Lung (tissue), 11 donors: ENCODE measurements at regions not wholly inside any gene's neighbourhood (a gene's known extent, or its start where the extent isn't known, plus 50 kb on each side); places are given as distances from the start of the nearest gene placed in this dataset.

Experiments used
- ATAC-seq: fragments of 200-7000 bp; cut with Tn5 transposase; one replicate; pipeline ENCODE4 v1.9.1; 2020; ENCODE audit warnings: moderate number of reproducible peaks; ENCODE audit not compliant: insufficient read depth, low FRiP score
- DNase-seq, 3 donors: peaks; one replicate each; pipeline ENCODE4 v3.0.0-alpha.2; 2013 to 2017
- H3K27ac ChIP-seq, 2 donors: one replicate each; pipeline ENCODE4 v1.5.1; 2013; ENCODE audit warnings: mild to moderate bottlenecking in 2 of 2, moderate library complexity in 2 of 2, control low read depth in 1 of 2, inconsistent platforms in 1 of 2, low read depth in 1 of 2, low read length in 1 of 2
- H3K27me3 ChIP-seq, 3 donors: one replicate each; pipeline ENCODE4 v1.5.1; 2013; ENCODE audit warnings: low read length in 2 of 3; ENCODE audit not compliant: control insufficient read depth in 3 of 3, insufficient read depth in 3 of 3
- H3K36me3 ChIP-seq, 4 donors: one replicate each; pipeline ENCODE4 v1.5.1; 2013; ENCODE audit warnings: low read length in 4 of 4, mild to moderate bottlenecking in 1 of 4, moderate library complexity in 1 of 4; ENCODE audit not compliant: control insufficient read depth in 4 of 4, insufficient read depth in 4 of 4
- H3K4me1 ChIP-seq, 5 donors: one replicate each; pipeline ENCODE4 v1.5.1; 2013; ENCODE audit warnings: low read length in 5 of 5, mild to moderate bottlenecking in 2 of 5, moderate library complexity in 1 of 5; ENCODE audit not compliant: control insufficient read depth in 5 of 5, insufficient read depth in 5 of 5
- H3K4me3 ChIP-seq: one replicate; pipeline ENCODE4 v1.5.1; 2013; ENCODE audit warnings: mild to moderate bottlenecking, control low read depth, moderate library complexity
- H3K9ac ChIP-seq, 2 donors: one replicate each; pipeline ENCODE4 v1.5.1; 2013; ENCODE audit warnings: low read length in 2 of 2, control low read depth in 1 of 2; ENCODE audit not compliant: insufficient read depth in 1 of 2
- H3K9me3 ChIP-seq, 4 donors: one replicate each; pipeline ENCODE4 v1.5.1; 2013; ENCODE audit warnings: low read length in 3 of 4, mild to moderate bottlenecking in 1 of 4, moderate library complexity in 1 of 4; ENCODE audit not compliant: control insufficient read depth in 4 of 4, insufficient read depth in 3 of 4
- WGBS, 2 donors: extraction: QIAGEN DNeasy Blood & Tissue Kit; methylation state at CpG; one replicate each; pipeline ENCODE4 v1.1.7; 2013; 5-methylcytosine and 5-hydroxymethylcytosine counted together
- TF ChIP-seq, protein P1 (sequence below): IDR thresholded peaks from 2 replicates; pipeline ENCODE4 v1.5.1; 2012; ENCODE audit warnings: mild to moderate bottlenecking; ENCODE audit errors: control extremely low read depth, extremely low read depth
- donor health status: control.
- donor health status: control.
- donor health status: Bipolar disorder and iron deficiency.
- donor health status: healthy.
- donor health status: DM: yes; HTN: yes; CAD: no.

DNA sequence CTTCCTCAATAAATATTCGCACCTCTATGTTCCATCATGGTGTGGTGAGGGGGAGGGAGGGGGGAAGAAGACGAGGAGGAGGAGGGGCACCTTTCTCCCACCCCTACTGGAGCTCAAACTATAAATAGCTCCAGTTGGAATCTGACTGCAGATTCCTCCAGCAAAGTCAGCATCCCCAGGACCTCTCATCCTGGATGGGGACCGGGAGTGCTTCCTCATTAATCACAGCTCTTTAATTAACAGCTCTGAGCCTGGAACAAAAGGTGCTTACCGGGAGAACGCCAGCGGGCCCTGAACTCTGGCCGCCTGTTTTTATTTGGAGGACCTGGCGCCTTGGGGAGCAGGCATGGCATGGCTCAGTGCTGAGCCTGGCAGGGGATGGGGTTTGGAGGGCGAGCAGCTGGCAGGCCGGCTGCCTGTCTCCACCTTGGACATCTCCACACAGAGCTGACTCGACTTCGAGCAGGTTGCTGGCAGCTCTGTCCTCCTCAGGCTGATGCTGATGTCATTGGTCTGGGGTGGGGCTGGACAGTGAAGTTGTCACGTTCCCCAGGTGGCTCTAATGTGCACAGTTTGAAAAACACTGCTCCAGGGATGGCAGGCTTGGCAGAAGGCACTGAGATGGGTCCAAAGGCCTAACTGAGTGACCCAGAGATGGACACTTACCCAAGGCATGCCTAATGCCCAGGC is 180.4 kb downstream of the DHX35 start:
- no peak overlapping the region for H3K27ac ChIP-seq
- peaks cover 0 to 7% (median 0%) of the 10 kb centered on the region in 4 donors for H3K9me3 ChIP-seq
- H3K4me3 ChIP-seq, result no peak overlapping the region
- ATAC-seq (no peak), DNase-seq (no peak)
- H3K36me3 ChIP-seq, result no peaks in the 10 kb centered on the region
- H3K27me3 ChIP-seq, result peaks cover 0 to 4% (median 2%) of the 10 kb centered on the region in 3 donors
- TF ChIP-seq, protein P1, sequence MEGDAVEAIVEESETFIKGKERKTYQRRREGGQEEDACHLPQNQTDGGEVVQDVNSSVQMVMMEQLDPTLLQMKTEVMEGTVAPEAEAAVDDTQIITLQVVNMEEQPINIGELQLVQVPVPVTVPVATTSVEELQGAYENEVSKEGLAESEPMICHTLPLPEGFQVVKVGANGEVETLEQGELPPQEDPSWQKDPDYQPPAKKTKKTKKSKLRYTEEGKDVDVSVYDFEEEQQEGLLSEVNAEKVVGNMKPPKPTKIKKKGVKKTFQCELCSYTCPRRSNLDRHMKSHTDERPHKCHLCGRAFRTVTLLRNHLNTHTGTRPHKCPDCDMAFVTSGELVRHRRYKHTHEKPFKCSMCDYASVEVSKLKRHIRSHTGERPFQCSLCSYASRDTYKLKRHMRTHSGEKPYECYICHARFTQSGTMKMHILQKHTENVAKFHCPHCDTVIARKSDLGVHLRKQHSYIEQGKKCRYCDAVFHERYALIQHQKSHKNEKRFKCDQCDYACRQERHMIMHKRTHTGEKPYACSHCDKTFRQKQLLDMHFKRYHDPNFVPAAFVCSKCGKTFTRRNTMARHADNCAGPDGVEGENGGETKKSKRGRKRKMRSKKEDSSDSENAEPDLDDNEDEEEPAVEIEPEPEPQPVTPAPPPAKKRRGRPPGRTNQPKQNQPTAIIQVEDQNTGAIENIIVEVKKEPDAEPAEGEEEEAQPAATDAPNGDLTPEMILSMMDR, result no peak
- no peak overlapping the region for H3K9ac ChIP-seq
- H3K4me1 ChIP-seq, result no peaks in the 10 kb centered on the region
- 61 to 71% methylated on average over 13 of the region's 13 CpGs for WGBS, 2 donors

DNA sequence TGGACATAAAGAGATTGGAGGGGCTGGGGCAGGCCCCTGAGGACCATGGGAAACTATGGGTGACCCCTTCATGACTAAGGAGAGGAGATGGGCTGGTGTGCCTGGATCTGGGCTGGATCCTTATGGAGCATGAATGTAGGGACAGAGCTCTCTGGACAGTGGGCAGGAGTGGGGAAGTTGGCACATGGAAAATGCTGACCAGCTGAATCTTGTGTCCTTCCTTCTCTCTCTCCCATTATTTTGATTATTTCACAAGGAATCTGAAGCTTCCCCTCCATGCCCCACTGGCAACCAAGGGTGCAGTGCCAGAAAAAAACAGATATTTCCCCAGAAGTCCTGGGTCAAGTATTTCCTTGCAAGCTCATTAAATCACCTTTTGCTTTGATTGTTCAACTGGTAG is 175.2 kb downstream of the DHX35 start:
- DNase-seq, result no peak
- Histone ChIP-seq H3K4me3 (no peak overlapping the region), H3K9me3 (peaks cover 0 to 5% (median 0%) of the 10 kb centered on the region in 4 donors), H3K27ac (no peak overlapping the region), H3K27me3 (peaks cover 0 to 4% (median 2%) of the 10 kb centered on the region in 3 donors), H3K9ac (no peak overlapping the region), H3K4me1 (no peaks in the 10 kb centered on the region), H3K36me3 (no peaks in the 10 kb centered on the region)
- TF ChIP-seq, protein P1, result no peak
- ATAC-seq, result no peak

DNA sequence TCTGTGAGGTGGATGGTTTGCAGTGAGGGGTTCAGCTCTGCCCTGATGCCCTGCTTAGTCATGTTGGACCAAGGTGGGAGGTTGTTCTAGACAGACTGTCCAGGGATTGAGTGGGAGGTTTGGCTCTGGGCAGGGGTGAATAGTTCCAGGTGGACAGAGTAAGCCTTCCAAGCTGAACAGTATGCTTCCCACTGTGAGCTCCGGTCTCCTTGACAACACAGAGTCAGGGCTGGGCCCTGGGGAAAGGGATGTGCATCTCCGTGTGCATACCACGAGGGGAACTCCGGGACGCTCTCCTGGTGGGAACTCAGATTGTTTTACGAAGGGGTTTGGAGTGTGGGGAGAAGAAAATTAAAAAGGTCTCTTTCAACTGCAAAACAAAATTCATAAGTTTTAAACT is 174.7 kb downstream of the DHX35 start:
- no peak overlapping the region for H3K9ac ChIP-seq
- H3K4me1 ChIP-seq, result no peaks in the 10 kb centered on the region
- TF ChIP-seq, protein P1, result no peak
- H3K27me3 ChIP-seq, result peaks cover 0 to 4% (median 2%) of the 10 kb centered on the region in 3 donors
- DNase-seq, result no peak
- 78 to 85% methylated on average over 6 of the region's 6 CpGs for WGBS, 2 donors
- peaks cover 0 to 5% (median 0%) of the 10 kb centered on the region in 4 donors for H3K9me3 ChIP-seq
- H3K4me3 ChIP-seq, result no peak overlapping the region
- H3K27ac ChIP-seq, result no peak overlapping the region
- ATAC-seq, result no peak
- no peaks in the 10 kb centered on the region for H3K36me3 ChIP-seq
